ENCODE measurements at regions not wholly inside any gene's neighbourhood (a gene's known extent, or its start where the extent isn't known, plus 50 kb on each side); places are given as distances from the start of the nearest gene placed in this dataset.

- no peak overlapping the region for H3K4me3 ChIP-seq
- no peaks in the 10 kb centered on the region for H3K27me3 ChIP-seq (ENCODE audit: insufficient read depth)
- Mint-ChIP-seq H3K4me3 (no peak overlapping the region), H3K27ac (no peak overlapping the region), H3K4me1 (no peaks in the 10 kb centered on the region), H3K9me3 (peaks cover 62% of the 10 kb centered on the region), H3K36me3 (ENCODE audit: low read depth) (peaks cover 45% of the 10 kb centered on the region), H3K27me3 (ENCODE audit: insufficient read depth, low read depth, poor library complexity) (peaks cover 4% of the 10 kb centered on the region)
- H2AFZ ChIP-seq = no peak overlapping the region
- H3K36me3 ChIP-seq (ENCODE audit: insufficient read depth) = peaks cover 10% of the 10 kb centered on the region; the same call in 1 of the 2 replicates
- ATAC-seq (no peak), DNase-seq (ENCODE audit: low spot score) (no peak)
- H3K27ac ChIP-seq (ENCODE audit: low read depth) = no peak overlapping the region
- TF ChIP-seq, protein P1, sequence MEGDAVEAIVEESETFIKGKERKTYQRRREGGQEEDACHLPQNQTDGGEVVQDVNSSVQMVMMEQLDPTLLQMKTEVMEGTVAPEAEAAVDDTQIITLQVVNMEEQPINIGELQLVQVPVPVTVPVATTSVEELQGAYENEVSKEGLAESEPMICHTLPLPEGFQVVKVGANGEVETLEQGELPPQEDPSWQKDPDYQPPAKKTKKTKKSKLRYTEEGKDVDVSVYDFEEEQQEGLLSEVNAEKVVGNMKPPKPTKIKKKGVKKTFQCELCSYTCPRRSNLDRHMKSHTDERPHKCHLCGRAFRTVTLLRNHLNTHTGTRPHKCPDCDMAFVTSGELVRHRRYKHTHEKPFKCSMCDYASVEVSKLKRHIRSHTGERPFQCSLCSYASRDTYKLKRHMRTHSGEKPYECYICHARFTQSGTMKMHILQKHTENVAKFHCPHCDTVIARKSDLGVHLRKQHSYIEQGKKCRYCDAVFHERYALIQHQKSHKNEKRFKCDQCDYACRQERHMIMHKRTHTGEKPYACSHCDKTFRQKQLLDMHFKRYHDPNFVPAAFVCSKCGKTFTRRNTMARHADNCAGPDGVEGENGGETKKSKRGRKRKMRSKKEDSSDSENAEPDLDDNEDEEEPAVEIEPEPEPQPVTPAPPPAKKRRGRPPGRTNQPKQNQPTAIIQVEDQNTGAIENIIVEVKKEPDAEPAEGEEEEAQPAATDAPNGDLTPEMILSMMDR (conservative IDR thresholded peaks at IDR 0.05; ENCODE audit: low read depth in 2 of 2) = no peak
- TF ChIP-seq EZH2 (IDR thresholded peaks at IDR 0.05; ENCODE audit: low read depth, unreplicated experiment) = no peak
- TF ChIP-seq JUNB (IDR thresholded peaks at IDR 0.05; ENCODE audit: unreplicated experiment) = no peak
- TF ChIP-seq EZH2phosphoT487 (IDR thresholded peaks at IDR 0.05; ENCODE audit: unreplicated experiment) = no peak
- no peak for TF ChIP-seq STAT1 (IDR thresholded peaks at IDR 0.05; ENCODE audit: unreplicated experiment)
- no peak for TF ChIP-seq ETS1 (IDR thresholded peaks at IDR 0.05)
- no peak for TF ChIP-seq NANOG (IDR thresholded peaks at IDR 0.05; ENCODE audit: borderline replicate concordance)
- no peak for TF ChIP-seq POLR2AphosphoS5 (IDR thresholded peaks at IDR 0.05; ENCODE audit: low read depth)
- no peak for TF ChIP-seq ZNF114 (CRISPR knock-in tag; IDR thresholded peaks at IDR 0.05)
- TF ChIP-seq ZNF331 (CRISPR knock-in tag; IDR thresholded peaks at IDR 0.05; ENCODE audit: low read depth) = no peak
- TF ChIP-seq ZNF462 (CRISPR knock-in tag; IDR thresholded peaks at IDR 0.05) = no peak
- TF ChIP-seq CREB1 (CRISPR knock-in tag; IDR thresholded peaks at IDR 0.05; ENCODE audit: low read depth) = no peak
- TF ChIP-seq REST (IDR thresholded peaks at IDR 0.05; ENCODE audit: unreplicated experiment) = no peak
- H3F3A ChIP-seq (replicated peaks; ENCODE audit: low read depth) = no peaks in the 10 kb centered on the region
- H3K79me2 ChIP-seq (replicated peaks; ENCODE audit: insufficient read depth) = no peaks in the 10 kb centered on the region
- no peak overlapping the region for H3K4me2 ChIP-seq
- H3K4me1 ChIP-seq (ENCODE audit: insufficient read depth) = no peaks in the 10 kb centered on the region
- H3K9me2 ChIP-seq (ENCODE audit: insufficient read depth) = no peaks in the 10 kb centered on the region
- H4K20me1 ChIP-seq (replicated peaks; ENCODE audit: insufficient read depth) = no peaks in the 10 kb centered on the region
Observed at GRCh38 chr6:145445674-145446073, 289.6 kb downstream of the EPM2A start.

Data from GM23338 (cell line).